Body of pancreas (tissue), 4 donors: ENCODE measurements at regions not wholly inside any gene's neighbourhood (a gene's known extent, or its start where the extent isn't known, plus 50 kb on each side); places are given as distances from the start of the nearest gene placed in this dataset.
A peak's percentile ranks its signal among the peaks of the same experiment; 100 is the strongest.

Experiments used
- ATAC-seq: fragments of 150-250 bp; one replicate; pipeline ENCODE4 v1.9.1; 2016
- DNase-seq, 4 donors: peaks; one replicate each; pipeline ENCODE4 v3.0.0-alpha.2; 2019
- H3K27ac ChIP-seq, 4 donors: fragments of 200-600 bp; sonication (generic); 1 replicate in 3 of 4; 2 replicates in 1 of 4; pipeline versions ENCODE4 v1.5.1 to v1.6.1; 2016 to 2019; ENCODE audit warnings: mild to moderate bottlenecking in 1 of 4, mixed read lengths in 1 of 4, moderate library complexity in 1 of 4
- H3K27me3 ChIP-seq, 2 donors: fragments of 200-600 bp; sonication (generic); one replicate each; pipeline ENCODE4 v1.6.0; 2016; ENCODE audit warnings: mild to moderate bottlenecking in 1 of 2
- H3K36me3 ChIP-seq, 2 donors: fragments of 200-600 bp; sonication (generic); replicated peaks in 1 of 2; 2 replicates each; pipeline ENCODE4 v1.5.1; 2016; ENCODE audit warnings: low read depth in 2 of 2; ENCODE audit not compliant: insufficient read depth in 1 of 2
- H3K4me1 ChIP-seq: fragments of 200-600 bp; sonication (generic); one replicate; pipeline ENCODE4 v1.6.0; 2016
- H3K4me3 ChIP-seq, 2 donors: fragments of 200-600 bp; sonication (generic); 1 replicate in 1 of 2; 2 replicates in 1 of 2; pipeline ENCODE4 v1.5.1; 2016 to 2019
- H3K9me3 ChIP-seq, 3 donors: fragments of 200-600 bp; sonication (generic); 1 replicate in 2 of 3; 2 replicates in 1 of 3; pipeline ENCODE4 v1.5.1; 2016
- CTCF ChIP-seq, 7 experiments: fragments of 450-650 bp in 4 of 7; fragments of 200-600 bp in 3 of 7; sonication (generic) in 3 of 7; IDR thresholded peaks; one replicate each; pipeline ENCODE4 v1.5.1; 2016 to 2019; ENCODE audit warnings: antibody characterized with exemption in 7 of 7
- POLR2A ChIP-seq, 3 donors: fragments of 450-650 bp; IDR thresholded peaks; one replicate each; pipeline ENCODE4 v1.6.1; 2016; ENCODE audit warnings: antibody characterized with exemption in 3 of 3, mild to moderate bottlenecking in 2 of 3
- WGBS, 2 donors: methylation state at CpG; one replicate each; pipeline ENCODE4 v1.1.5; 2017; 5-methylcytosine and 5-hydroxymethylcytosine counted together
- intact Hi-C: fragments of 100-400 bp; cut with DNase I; formaldehyde crosslinking; loops from one replicate; pipeline ENCODE4 v1.15.1; 2023

GRCh38 chr6:96743496-96743895 is 93.8 kb downstream of the GPR63 start:
- ATAC-seq (no peak), DNase-seq (no peak)
- Histone ChIP-seq H3K27me3 (no peaks in the 10 kb centered on the region), H3K4me3 (no peak overlapping the region), H3K4me1 (no peaks in the 10 kb centered on the region), H3K27ac (no peak overlapping the region), H3K36me3 (no peaks in the 10 kb centered on the region), H3K9me3 (no peaks in the 10 kb centered on the region)
- WGBS, 2 donors = 89 to 91% methylated on average over 4 of the region's 4 CpGs
- intact Hi-C loops = no loop called here
- TF ChIP-seq POLR2A (IDR thresholded peaks at IDR 0.05) (no peak), CTCF (IDR thresholded peaks at IDR 0.05) (no peak)

- TF ChIP-seq POLR2A (IDR thresholded peaks at IDR 0.05) = no peak
- TF ChIP-seq CTCF (IDR thresholded peaks at IDR 0.05) = no peak
- 69 to 70% methylated on average over 4 of the region's 4 CpGs for WGBS, 2 donors
Observed at GRCh38 chr6:96742702-96743101, 94.6 kb downstream of the GPR63 start.

GRCh38 chr6:96735332-96735731 is 101.9 kb downstream of the GPR63 start:
- WGBS, 2 donors = 19 to 26% methylated on average over 3 of the region's 3 CpGs
- no peak for ATAC-seq

More at GRCh38 chr6:96742702-96743101, 94.6 kb downstream of the GPR63 start:
- no peak for DNase-seq
- ATAC-seq = no peak
- Histone ChIP-seq H3K9me3 (no peaks in the 10 kb centered on the region), H3K4me1 (no peaks in the 10 kb centered on the region), H3K36me3 (no peaks in the 10 kb centered on the region), H3K4me3 (no peak overlapping the region), H3K27me3 (no peaks in the 10 kb centered on the region), H3K27ac (no peak overlapping the region)
- intact Hi-C loops = no loop called here

GRCh38 chr6:96727144-96727543 is 110.1 kb downstream of the GPR63 start:
- no peak for DNase-seq
- peaks cover 18% of the 10 kb centered on the region for H3K4me1 ChIP-seq
- TF ChIP-seq CTCF (IDR thresholded peaks at IDR 0.05) (no peak), POLR2A (IDR thresholded peaks at IDR 0.05) (no peak)
- intact Hi-C loops = no loop called here
- H3K9me3 ChIP-seq = no peaks in the 10 kb centered on the region
- H3K36me3 ChIP-seq = no peaks in the 10 kb centered on the region
- H3K4me3 ChIP-seq = no peak overlapping the region
- no peak for ATAC-seq
- H3K27me3 ChIP-seq = no peaks in the 10 kb centered on the region
- no peak overlapping the region for H3K27ac ChIP-seq

More at GRCh38 chr6:96735332-96735731, 101.9 kb downstream of the GPR63 start:
- intact Hi-C loops = no loop called here
- Histone ChIP-seq H3K4me1 (peaks cover 9% of the 10 kb centered on the region), H3K27ac (peak overlapping the region in 1 of 4 donors; percentile 10), H3K4me3 (no peak overlapping the region), H3K9me3 (no peaks in the 10 kb centered on the region), H3K27me3 (no peaks in the 10 kb centered on the region), H3K36me3 (no peaks in the 10 kb centered on the region)
- no peak for DNase-seq
- TF ChIP-seq CTCF (IDR thresholded peaks at IDR 0.05) (no peak), POLR2A (IDR thresholded peaks at IDR 0.05) (no peak)

GRCh38 chr6:96725296-96725695 is 112.0 kb downstream of the GPR63 start:
- H3K27me3 ChIP-seq = no peaks in the 10 kb centered on the region
- DNase-seq (no peak), ATAC-seq (no peak)
- no peak overlapping the region for H3K27ac ChIP-seq
- H3K36me3 ChIP-seq = no peaks in the 10 kb centered on the region
- 84 to 91% methylated on average over 2 of the region's 2 CpGs for WGBS, 2 donors
- no peak overlapping the region for H3K4me3 ChIP-seq
- no peaks in the 10 kb centered on the region for H3K9me3 ChIP-seq
- TF ChIP-seq POLR2A (IDR thresholded peaks at IDR 0.05) (no peak), CTCF (IDR thresholded peaks at IDR 0.05) (no peak)
- intact Hi-C loops = no loop called here
- peaks cover 18% of the 10 kb centered on the region for H3K4me1 ChIP-seq
